Neuronal stem cell (in vitro differentiated cells): ENCODE measurements at regions not wholly inside any gene's neighbourhood (a gene's known extent, or its start where the extent isn't known, plus 50 kb on each side); places are given as distances from the start of the nearest gene placed in this dataset.

ENCODE experiments used
- DNase-seq: peaks from one replicate; pipeline ENCODE4 v3.0.0-alpha.2; 2013; ENCODE audit warnings: low spot score
- H2AFZ ChIP-seq: one replicate; pipeline ENCODE4 v1.6.1; 2013; ENCODE audit warnings: mild to moderate bottlenecking, low read length, inconsistent platforms
- H2AK5ac ChIP-seq: 2 replicates; pipeline ENCODE4 v1.6.1; 2013; ENCODE audit warnings: low read depth, mild to moderate bottlenecking, inconsistent platforms, low read length, moderate library complexity, mixed read lengths
- H2BK120ac ChIP-seq: 2 replicates; pipeline ENCODE4 v1.6.1; 2013; ENCODE audit warnings: low read depth, mild to moderate bottlenecking, inconsistent platforms, low read length, moderate library complexity, mixed read lengths
- H2BK12ac ChIP-seq: one replicate; pipeline ENCODE4 v1.6.1; 2013; ENCODE audit warnings: low read length, inconsistent platforms
- H2BK15ac ChIP-seq: 2 replicates; pipeline ENCODE4 v1.6.1; 2013; ENCODE audit warnings: mild to moderate bottlenecking, low read length, inconsistent platforms, mixed read lengths
- H2BK5ac ChIP-seq: one replicate; pipeline ENCODE4 v1.6.1; 2013; ENCODE audit warnings: inconsistent platforms, mild to moderate bottlenecking, low read length, moderate library complexity
- H3K14ac ChIP-seq: one replicate; pipeline ENCODE4 v1.6.1; 2013; ENCODE audit warnings: low read length, inconsistent platforms
- H3K18ac ChIP-seq: 2 replicates; pipeline ENCODE4 v1.6.1; 2013; ENCODE audit warnings: low read length, inconsistent platforms
- H3K23ac ChIP-seq: 2 replicates; pipeline ENCODE4 v1.6.1; 2013; ENCODE audit warnings: low read depth, mild to moderate bottlenecking, mixed read lengths, low read length, inconsistent platforms; ENCODE audit not compliant: poor library complexity
- H3K27ac ChIP-seq: replicated peaks from 3 replicates; pipeline ENCODE4 v1.5.1; 2013; ENCODE audit warnings: low read length, inconsistent platforms
- H3K27me3 ChIP-seq, 3 experiments: 2 replicates each; pipeline ENCODE4 v1.6.1; 2013; ENCODE audit warnings: low read length in 3 of 3, mild to moderate bottlenecking in 2 of 3, inconsistent platforms in 1 of 3, low read depth in 1 of 3, mixed read lengths in 1 of 3, moderate library complexity in 1 of 3; ENCODE audit not compliant: control insufficient read depth in 3 of 3, insufficient read depth in 3 of 3
- H3K36me3 ChIP-seq, 2 donors: replicated peaks in 1 of 2; 2 replicates each; pipeline ENCODE4 v1.6.1; 2013; ENCODE audit warnings: low read length in 2 of 2; ENCODE audit not compliant: control insufficient read depth in 2 of 2, insufficient read depth in 2 of 2
- H3K4ac ChIP-seq: 2 replicates; pipeline ENCODE4 v1.6.1; 2013; ENCODE audit warnings: inconsistent platforms, mild to moderate bottlenecking, low read length, moderate library complexity
- H3K4me1 ChIP-seq, 2 donors: 1 replicate in 1 of 2; 2 replicates in 1 of 2; pipeline ENCODE4 v1.6.1; 2013; ENCODE audit warnings: low read length in 2 of 2, low read depth in 1 of 2; ENCODE audit not compliant: control insufficient read depth in 2 of 2, insufficient read depth in 1 of 2
- H3K4me2 ChIP-seq: one replicate; pipeline ENCODE4 v1.6.1; 2013; ENCODE audit warnings: mild to moderate bottlenecking, low read length, inconsistent platforms; ENCODE audit not compliant: insufficient read depth, poor library complexity, severe bottlenecking
- H3K4me3 ChIP-seq, 2 donors: 2 replicates each; pipeline ENCODE4 v1.5.1; 2013; ENCODE audit warnings: low read length in 2 of 2, mild to moderate bottlenecking in 2 of 2, inconsistent platforms in 1 of 2, moderate library complexity in 1 of 2
- H3K79me1 ChIP-seq: one replicate; pipeline ENCODE4 v1.6.1; 2013; ENCODE audit warnings: low read depth, mild to moderate bottlenecking, inconsistent platforms, low read length, moderate library complexity
- H3K9ac ChIP-seq: one replicate; pipeline ENCODE4 v1.6.1; 2013; ENCODE audit warnings: mild to moderate bottlenecking, low read depth, low read length, inconsistent platforms; ENCODE audit not compliant: poor library complexity
- H3K9me3 ChIP-seq, 2 donors: replicated peaks in 1 of 2; 2 replicates each; pipeline versions ENCODE3 to v1.6.1; 2013; ENCODE audit warnings: low read length in 2 of 2, mild to moderate bottlenecking in 2 of 2, inconsistent platforms in 1 of 2, low read depth in 1 of 2, mixed read lengths in 1 of 2, moderate library complexity in 1 of 2; ENCODE audit not compliant: control insufficient read depth in 2 of 2, insufficient read depth in 1 of 2
- H4K8ac ChIP-seq: one replicate; pipeline ENCODE4 v1.6.1; 2013; ENCODE audit warnings: low read depth, mild to moderate bottlenecking, inconsistent platforms, low read length, moderate library complexity
- H4K91ac ChIP-seq: one replicate; pipeline ENCODE4 v1.6.1; 2013; ENCODE audit warnings: low read length, low read depth, mild to moderate bottlenecking, inconsistent platforms; ENCODE audit not compliant: poor library complexity
- WGBS, 2 donors: extraction: QIAGEN DNeasy Blood & Tissue Kit; methylation state at CpG; one replicate each; pipeline ENCODE4 v1.1.7; 2013; ENCODE audit warnings: missing lambda C conversion rate in 2 of 2, mixed read lengths in 1 of 2; ENCODE audit not compliant: insufficient read length in 2 of 2, insufficient replicate concordance in 1 of 2; ENCODE audit errors: extremely low coverage in 2 of 2; 5-methylcytosine and 5-hydroxymethylcytosine counted together

GRCh38 chr4:111031596-111031995, 408.7 kb upstream of the PITX2 start:
- Histone ChIP-seq H3K27me3 (no peaks in the 10 kb centered on the region), H3K9ac (no peak overlapping the region), H3K4me1 (no peaks in the 10 kb centered on the region), H3K18ac (no peak overlapping the region), H3K4me3 (no peak overlapping the region), H2AK5ac (no peak overlapping the region), H3K79me1 (peaks cover 2% of the 10 kb centered on the region), H4K91ac (no peak overlapping the region), H2BK12ac (no peak overlapping the region), H2BK120ac (no peak overlapping the region), H2BK5ac (no peak overlapping the region), H3K9me3 (no peaks in the 10 kb centered on the region), H3K27ac (no peak overlapping the region), H4K8ac (no peak overlapping the region), H3K4me2 (no peak overlapping the region), H3K23ac (no peak overlapping the region), H3K14ac (no peak overlapping the region), H3K36me3 (no peaks in the 10 kb centered on the region), H2AFZ (no peak overlapping the region), H2BK15ac (no peak overlapping the region), H3K4ac (no peak overlapping the region)
- no peak for DNase-seq
- no CpG with 5 or more reads among the region's 3 CpGs for WGBS, 2 donors

GRCh38 chr4:111037591-111038360, 414.9 kb upstream of the PITX2 start:
- H2BK120ac ChIP-seq = no peak overlapping the region
- WGBS, 2 donors = no CpG with 5 or more reads among the region's 7 CpGs
- no peak overlapping the region for H2AK5ac ChIP-seq
- H3K23ac ChIP-seq = no peak overlapping the region
- no peak overlapping the region for H3K14ac ChIP-seq
- H2AFZ ChIP-seq = no peak overlapping the region
- no peak overlapping the region for H3K4me2 ChIP-seq
- no peak for DNase-seq
- H3K27me3 ChIP-seq = no peaks in the 10 kb centered on the region
- H3K9me3 ChIP-seq = no peaks in the 10 kb centered on the region
- no peak overlapping the region for H2BK15ac ChIP-seq
- no peak overlapping the region for H2BK12ac ChIP-seq
- no peak overlapping the region for H3K4ac ChIP-seq
- H3K79me1 ChIP-seq = no peaks in the 10 kb centered on the region
- H4K91ac ChIP-seq = no peak overlapping the region
- H3K18ac ChIP-seq = no peak overlapping the region
- no peak overlapping the region for H3K4me3 ChIP-seq
- H2BK5ac ChIP-seq = no peak overlapping the region
- H3K36me3 ChIP-seq = no peaks in the 10 kb centered on the region
- no peaks in the 10 kb centered on the region for H3K4me1 ChIP-seq
- no peak overlapping the region for H3K9ac ChIP-seq
- H4K8ac ChIP-seq = no peak overlapping the region
- no peak overlapping the region for H3K27ac ChIP-seq

GRCh38 chr4:111040904-111041303, 418.0 kb upstream of the PITX2 start:
- Histone ChIP-seq H3K14ac (no peak overlapping the region), H3K79me1 (no peaks in the 10 kb centered on the region), H4K91ac (no peak overlapping the region), H2AFZ (no peak overlapping the region), H3K27ac (no peak overlapping the region), H3K9ac (no peak overlapping the region), H3K18ac (no peak overlapping the region), H3K27me3 (no peaks in the 10 kb centered on the region), H3K9me3 (no peaks in the 10 kb centered on the region), H3K36me3 (no peaks in the 10 kb centered on the region), H2BK120ac (no peak overlapping the region), H2BK5ac (no peak overlapping the region), H2AK5ac (no peak overlapping the region), H3K4me3 (no peak overlapping the region), H2BK12ac (no peak overlapping the region), H3K4me2 (no peak overlapping the region), H4K8ac (no peak overlapping the region), H3K4me1 (no peaks in the 10 kb centered on the region), H2BK15ac (no peak overlapping the region), H3K23ac (no peak overlapping the region), H3K4ac (no peak overlapping the region)
- no peak for DNase-seq

- WGBS, 2 donors = no CpG with 5 or more reads among the region's 5 CpGs
Measured at GRCh38 chr4:111043286-111043685, 420.4 kb upstream of the PITX2 start.

More at GRCh38 chr4:111043286-111043685, 420.4 kb upstream of the PITX2 start:
- Histone ChIP-seq H3K79me1 (no peaks in the 10 kb centered on the region), H3K9me3 (no peaks in the 10 kb centered on the region), H2BK15ac (no peak overlapping the region), H3K36me3 (no peaks in the 10 kb centered on the region), H2BK12ac (no peak overlapping the region), H3K14ac (no peak overlapping the region), H3K23ac (no peak overlapping the region), H3K4me1 (no peaks in the 10 kb centered on the region), H3K27me3 (no peaks in the 10 kb centered on the region), H2AFZ (no peak overlapping the region), H3K4me3 (no peak overlapping the region), H2AK5ac (no peak overlapping the region), H4K8ac (no peak overlapping the region), H2BK5ac (no peak overlapping the region), H3K18ac (no peak overlapping the region), H4K91ac (no peak overlapping the region), H3K4me2 (no peak overlapping the region), H3K9ac (no peak overlapping the region), H2BK120ac (no peak overlapping the region), H3K27ac (no peak overlapping the region), H3K4ac (no peak overlapping the region)
- no peak for DNase-seq
